GM21447 (cell line): ENCODE measurements at regions not wholly inside any gene's neighbourhood (a gene's known extent, or its start where the extent isn't known, plus 50 kb on each side); places are given as distances from the start of the nearest gene placed in this dataset.

Experiments used
- ATAC-seq: cut with Tn5 transposase; IDR thresholded peaks from one replicate; pipeline ENCODE4 v1.9.1; 2021; ENCODE audit not compliant: unreplicated experiment

DNA sequence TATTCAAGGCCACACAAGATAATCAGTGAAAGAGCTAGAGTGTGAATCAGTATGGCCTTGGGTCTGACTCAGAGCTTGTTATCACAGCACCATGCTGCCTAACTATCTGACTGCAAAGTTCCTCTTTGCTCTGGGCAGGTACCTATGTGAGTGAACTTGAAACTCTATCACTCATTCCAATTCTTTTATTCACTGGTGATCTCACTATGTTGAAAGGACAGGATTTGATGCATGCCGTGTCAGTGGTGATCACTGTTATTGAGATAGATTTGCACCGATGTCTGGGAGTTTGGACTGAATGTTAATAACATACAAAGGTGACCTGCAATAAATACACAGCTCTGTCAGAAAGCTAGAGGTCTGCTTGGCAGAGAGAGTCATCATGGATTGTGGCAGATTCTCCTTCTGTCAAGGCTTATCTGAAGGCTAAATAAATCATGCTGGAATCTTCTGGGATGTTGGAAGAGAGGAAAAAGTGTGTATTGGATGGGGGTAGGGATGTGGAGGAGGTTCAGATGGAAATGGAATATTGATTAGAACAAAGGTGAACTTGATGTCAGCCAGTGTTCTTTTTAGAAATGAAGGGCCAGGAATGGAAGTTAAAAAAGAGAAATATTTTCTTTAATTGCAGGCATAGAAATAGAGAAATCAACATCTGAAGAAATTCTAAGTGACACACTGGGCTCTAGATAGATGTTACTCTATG, 91.8 kb upstream of the TNC start:
- ATAC-seq: peak; percentile 40

DNA sequence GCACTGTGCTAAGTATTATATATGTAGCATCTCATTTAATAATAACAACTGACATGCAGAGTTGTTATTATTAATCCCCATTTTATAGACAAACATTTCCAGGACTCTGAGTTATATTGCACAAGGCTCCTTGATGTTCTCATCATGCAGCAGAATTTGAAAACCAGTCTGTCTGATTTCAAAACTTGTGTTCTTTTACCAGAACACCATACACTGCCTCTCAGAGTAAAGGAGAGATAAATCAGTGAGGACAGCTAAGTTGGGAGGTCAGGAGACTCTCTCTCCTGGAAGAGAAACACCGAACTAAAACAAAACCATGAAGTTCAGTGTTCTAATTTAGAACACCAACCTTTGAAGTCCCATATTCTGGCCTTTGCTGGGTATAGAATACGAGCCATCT, 92.7 kb upstream of the TNC start:
- ATAC-seq: no peak

DNA sequence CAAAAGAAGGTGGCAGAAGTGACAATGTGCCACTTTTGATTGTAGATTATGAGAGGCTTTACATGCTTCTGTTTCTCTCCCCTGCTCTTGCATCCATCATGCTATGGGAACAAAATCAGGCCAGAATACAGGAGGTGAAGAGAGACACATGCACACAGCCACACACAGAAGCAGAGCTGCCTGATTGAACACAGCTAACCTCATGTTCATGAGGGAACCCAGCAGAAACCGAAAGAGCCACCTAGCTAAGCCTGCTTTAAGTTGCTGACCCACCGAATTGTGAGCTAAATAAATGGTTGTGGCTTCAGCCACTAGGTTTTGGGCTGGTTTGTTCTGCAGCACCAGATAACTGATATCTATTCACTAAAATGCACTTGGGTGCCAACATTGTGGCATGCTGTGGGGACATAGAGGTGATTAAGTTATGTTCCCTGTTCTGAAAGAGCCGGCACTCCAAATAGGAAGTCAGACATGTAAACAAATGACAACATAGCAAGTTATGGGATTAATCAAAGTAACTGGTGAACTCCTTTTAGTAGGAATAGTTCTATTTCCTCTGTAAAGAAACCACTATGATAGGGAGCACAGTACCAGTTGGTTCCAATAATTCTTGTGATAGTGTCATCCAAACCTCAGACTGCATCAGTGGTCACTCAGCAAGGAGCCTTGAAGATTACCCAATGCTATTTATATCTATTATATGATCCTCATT, 93.6 kb upstream of the TNC start:
- ATAC-seq: peak; percentile 70

DNA sequence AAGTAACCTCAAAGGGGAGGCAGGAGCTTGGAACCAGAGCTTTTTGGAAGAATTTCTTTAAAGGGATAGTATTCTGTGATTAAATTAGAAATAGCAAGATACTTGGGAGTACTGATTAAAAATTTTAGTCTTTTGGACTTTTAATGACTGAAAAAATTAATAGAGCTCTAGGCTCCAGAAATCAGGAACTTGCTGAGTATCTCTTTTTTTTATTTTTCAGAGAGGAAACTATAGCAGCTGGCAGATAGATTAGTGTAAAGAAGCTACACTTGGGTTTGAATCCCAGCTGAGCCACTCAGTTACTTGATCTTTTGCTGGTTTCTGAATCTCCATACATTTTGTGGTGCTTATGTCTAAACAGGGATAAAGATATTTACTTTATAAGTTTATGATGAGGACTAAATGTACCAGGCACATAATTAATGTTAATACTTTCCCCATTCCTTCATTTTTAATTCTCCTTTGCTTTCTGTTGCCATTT, 94.2 kb upstream of the TNC start:
- ATAC-seq: no peak

DNA sequence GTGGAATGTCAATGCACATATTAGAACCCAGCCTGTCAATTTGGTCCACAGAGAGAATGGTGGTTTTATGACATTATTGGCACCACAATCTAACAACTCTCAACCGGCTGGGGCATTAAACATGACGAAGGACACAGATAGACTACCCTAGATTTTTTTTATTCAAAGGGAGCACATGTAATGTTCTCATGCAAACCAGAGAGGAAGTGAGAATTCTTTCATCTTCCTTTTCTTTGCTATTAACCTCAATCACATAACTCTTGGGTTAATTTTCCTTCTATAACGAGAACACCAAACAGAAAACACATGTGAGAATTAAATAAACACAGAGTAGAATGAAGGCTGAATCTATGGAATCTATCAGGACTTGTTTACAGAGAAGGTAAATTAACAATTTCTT, 94.9 kb upstream of the TNC start:
- ATAC-seq: no peak

DNA sequence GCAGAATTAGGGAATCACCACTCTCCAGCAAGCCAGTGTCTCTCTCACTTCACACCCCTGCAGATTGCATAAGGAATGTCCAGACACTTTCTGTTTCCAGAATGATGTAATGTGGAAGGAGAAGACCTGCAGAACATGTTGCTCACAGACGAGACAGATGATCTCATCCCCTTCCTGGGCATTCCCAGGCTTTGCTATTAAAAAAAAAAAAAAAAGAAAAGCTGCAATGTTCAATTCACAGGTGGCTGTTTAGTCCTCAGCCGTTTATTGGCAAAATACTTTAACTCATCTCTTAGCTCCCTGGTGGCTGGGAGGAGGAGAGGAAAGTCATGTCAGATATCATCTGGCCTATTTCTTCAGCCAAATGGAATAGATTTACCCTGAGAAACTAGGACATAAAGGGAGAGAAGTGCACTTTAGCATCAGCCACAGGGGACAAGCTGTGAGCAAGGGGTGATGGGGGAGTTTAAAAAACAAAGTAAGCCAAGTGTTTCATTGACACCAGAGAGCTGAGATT, 95.9 kb upstream of the TNC start:
- no peak for ATAC-seq

DNA sequence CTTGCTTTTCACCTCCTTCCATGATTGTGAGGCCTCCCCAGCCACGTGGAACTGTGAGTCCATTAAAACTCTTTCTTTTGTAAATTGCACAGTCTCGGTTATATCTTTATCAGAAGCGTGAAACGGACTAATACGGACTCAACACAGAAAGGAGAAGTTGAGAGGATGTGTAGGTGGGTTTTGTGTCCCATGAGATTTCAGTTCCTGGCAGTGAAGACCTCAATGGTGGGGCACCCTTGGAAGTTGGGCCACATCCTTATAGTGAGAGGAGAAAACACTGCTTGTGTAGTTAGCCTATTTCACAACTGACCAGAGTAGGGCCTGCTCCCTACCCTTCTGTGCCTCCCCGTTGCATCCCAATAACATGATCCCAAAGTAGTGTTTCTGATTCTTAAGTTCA, 98.9 kb upstream of the TNC start:
- ATAC-seq: no peak

DNA sequence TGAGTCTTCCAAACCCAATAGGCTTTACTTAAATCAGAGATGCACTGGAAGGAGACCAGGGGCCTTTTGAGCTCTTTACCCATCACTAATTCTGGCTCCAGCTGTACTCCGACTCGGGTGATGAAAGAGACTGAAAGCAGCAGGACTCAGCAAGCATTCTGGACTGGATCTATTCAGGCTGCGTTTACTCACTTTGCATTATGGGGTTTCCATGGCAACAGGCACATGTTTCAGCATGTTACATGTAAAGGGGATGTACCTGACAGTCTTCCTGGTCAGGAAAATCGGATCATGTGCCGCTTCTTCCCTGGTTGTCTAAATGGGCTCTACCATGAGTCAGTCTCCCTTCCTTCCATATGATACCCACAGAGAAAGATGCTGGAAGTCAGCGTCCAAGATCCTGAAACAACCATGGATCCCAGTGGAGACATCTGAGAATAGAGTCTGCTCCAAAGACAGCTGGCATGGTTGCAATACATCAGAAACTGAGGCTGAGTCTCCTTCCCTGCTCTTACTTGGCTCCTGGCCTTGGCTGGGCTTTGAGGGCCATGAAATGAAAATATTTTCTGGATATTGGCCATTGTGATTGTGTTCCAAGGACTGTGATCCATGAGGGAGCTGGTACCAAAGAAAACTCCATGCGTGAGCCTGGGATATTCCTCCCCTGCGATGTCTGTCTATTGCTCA, 102.5 kb upstream of the TNC start:
- no peak for ATAC-seq

DNA sequence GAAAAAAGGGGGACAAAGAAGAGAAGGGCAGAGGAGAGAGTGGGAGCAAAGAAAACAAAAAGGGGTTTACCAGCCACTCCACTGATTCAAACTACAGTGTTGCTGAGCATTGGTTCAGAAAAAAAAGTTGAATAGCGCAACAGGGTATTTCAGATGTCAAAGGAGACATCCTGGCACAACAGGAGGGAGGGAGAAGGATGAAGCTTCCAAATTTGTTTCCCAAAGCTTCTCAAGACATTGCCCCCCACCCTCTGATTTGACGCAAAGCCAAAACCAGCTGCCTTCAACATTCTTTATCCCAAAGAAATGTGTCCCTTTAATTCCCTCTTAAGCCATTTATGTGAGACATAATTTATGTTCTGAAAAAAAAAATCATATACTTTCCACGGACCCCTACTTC, 105.5 kb upstream of the TNC start:
- ATAC-seq: no peak

DNA sequence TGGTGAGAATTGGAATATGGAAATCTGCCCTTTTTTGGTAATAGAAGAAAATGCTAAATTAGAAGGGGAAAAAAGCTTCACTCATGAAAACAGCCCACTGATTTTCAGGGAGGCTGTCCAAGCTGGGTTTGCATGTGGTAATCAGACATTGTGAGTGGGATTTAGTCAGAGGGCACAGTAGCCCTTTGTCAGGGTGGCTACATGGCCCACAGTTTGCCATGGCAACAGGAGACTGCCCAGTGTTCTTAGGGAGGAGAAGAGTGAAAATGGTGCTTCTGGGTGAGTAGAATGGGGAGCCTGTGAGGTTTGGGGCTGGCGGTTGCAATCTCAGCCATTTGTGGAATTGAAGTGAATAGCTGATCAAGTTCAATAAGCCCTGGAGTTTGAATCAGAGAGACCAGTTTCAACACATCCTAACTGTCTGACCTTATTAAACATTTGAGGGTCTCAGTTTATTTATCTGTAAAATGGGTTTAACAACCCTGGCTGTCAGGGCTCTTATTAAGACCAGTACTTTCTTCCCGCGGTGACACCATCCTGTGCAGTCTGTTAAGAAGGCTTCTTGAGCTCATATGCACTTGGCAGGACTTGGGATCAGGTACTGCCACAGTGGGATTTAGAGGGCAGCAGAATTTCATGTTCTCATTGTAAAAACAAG, 107.6 kb upstream of the TNC start:
- ATAC-seq: no peak

DNA sequence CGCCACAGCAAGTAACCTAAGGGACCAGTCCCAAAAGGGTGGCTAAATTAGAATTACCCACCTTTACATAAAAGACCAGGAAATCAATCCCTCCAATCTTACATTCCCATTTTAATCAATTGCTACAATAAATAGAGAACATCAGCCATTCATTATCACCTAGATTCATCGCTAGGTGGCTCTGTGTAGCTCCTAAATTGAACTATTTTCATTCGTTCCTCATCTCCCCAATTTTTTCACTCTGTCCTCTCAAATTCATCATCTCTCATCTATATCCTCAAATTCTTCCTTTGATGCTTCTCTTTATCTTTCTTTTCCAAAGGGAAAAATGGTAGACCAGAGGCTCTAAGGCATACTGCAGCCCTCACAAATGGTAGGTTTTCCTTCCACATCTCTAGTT, 108.2 kb upstream of the TNC start:
- no peak for ATAC-seq

DNA sequence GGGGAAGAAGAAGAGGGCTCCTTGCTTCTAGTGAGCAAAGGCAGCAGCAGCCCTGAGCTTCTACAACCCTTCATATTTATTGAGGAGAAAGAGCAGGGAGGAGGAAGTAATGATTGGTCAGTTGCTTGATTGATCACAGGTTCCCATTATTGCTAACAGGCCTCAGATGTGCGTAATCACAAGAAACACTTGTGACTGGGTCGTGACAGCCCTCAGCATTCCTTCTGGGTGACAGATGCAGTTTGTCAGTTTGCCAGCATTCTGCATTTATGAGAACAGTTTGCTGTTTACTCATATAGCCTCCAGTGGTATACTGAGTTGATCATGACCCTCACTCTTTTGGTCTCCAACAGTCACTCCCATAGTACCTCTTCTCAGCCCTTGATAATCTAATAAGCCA, 111.5 kb upstream of the TNC start:
- no peak for ATAC-seq

DNA sequence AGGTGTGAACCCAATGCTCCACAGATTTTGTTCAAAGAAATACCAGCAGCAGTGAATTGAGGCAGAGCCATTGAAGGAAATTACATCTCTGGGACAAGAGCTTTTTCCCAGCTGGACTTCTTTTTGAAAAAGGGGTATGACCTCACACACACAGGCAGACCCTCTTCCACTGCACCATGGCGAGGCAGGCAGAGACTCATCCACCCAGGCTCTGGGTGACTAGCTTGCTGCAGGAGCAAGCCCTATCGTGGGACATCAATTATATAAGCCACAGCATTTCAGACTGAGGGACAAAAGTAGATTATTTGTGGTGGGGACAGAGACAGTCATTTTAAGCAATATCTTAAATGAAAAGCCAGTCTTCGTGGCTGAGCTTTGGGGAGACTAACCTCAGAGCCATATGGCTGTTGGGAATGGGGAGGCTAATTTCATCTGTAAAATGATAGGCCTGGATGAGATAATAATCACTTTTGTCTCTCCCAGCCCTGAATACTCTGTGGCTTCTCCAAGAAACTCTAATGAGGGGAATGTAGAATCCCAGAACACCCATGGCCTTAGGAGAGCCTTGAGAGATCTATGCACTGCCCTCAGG, 113.1 kb upstream of the TNC start:
- no peak for ATAC-seq

DNA sequence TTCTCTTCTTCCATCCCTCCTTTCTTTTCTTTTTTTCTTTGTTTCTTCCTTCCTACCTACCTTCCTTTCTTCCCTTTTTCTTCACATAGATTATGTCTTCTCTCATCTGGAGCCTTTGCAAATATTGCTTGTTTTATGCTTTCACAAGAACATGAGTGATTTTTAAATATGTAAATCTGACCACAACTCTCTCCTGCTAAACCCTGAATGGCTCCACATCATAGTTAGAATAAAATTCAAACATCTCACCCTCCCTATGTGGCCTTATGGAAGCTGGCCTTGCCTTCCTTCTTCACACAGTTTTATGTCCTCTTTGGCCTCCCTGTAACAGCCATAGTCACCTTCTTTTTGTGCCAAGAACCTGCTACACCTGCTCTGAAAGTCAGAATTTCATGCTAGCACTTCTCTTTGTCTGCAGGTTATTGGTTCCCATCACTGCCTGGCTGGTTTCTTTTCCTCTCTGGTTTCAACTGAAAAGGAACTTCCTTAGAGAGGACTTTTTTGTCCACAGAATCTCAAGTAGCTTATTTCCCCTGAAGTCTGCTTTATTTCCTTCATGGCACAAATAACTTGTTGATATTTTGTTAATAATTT, 114.3 kb upstream of the TNC start:
- no peak for ATAC-seq

DNA sequence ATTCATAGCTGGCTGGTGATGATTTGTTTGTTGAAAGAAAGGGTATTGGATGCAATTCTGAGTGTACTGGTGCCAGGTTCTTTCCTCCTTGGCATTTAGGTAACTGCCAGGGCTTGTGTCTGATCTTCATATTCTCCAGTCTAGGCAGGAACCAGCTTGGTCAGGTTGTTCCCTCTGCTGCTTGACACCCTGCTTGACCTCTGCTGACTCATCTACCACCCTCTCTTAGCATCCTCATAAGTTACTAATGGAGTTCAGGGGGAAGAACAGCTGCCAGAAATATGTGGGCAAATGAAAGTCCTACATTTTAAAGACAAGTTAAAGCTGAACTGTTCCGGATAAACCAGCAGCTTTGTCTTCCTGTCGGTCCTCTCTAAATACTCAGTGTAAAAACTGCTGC, 116.1 kb upstream of the TNC start:
- ATAC-seq: peak; percentile 84

DNA sequence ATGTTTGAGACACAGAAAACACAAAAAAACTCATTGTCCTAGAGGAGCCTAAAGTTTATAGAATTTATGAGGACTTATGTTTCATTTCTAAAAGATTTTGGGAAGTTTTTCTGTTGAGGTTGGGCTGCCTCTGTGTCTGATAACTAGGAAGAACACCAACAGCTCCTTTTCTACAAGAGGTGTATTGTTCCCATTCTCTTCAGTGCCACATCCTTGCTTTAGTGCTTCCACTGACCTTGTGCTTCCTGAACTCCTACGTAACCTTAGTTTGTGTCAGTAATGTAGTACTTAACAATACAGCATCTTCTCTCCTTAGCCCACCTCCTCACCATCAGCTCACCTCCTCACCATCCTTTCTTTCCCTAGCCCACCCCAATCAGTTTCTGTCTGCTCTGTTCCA, 117.3 kb upstream of the TNC start:
- no peak for ATAC-seq

DNA sequence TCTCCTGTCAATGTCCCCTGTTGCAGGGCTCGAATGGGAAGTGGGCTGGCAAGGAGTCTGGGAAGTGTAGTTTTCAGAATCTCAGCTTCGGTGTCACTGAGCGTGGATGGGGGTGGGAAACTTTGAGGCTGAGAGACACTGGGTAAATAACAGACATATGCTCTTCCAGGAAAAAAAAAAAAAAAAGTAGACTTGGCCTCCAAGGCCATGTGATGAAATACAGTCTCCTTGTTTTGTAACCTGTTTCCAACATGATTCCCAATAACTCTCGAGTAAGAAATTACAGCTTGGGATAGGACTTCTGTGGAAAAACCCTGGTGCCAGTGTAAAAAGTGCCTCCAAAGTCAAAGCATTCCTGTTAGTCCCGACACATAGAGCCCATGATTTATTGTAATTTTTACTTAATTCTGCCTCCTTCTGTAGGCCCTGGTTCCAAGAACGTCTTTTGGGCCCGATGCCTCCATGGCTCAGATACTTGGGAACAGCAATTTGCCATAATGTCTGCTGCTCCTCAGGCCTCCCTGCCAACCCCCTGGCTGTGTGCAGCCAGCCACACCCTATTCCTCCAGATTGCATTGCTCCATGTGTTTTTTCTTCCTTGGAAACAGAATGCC, 119.5 kb upstream of the TNC start:
- ATAC-seq: no peak

DNA sequence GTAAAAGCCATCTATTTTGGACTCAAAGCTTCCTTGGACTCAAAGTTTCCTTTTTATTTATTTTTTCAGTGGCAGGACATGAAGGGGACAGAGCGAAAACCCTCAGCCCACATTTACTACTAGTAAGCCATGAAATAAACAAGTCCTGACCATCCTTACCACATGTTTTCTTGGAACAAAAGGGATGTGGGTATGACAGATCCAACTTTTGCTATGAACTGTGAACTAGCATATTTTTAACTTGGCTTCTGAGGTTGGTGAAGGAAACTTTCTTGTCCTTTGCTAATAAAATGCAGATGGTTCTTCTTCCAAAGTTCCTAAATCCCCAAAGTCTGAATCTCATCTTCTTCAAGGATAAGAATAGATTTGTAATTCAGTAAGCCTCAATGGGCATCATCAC, 122.7 kb upstream of the TNC start:
- ATAC-seq: no peak

DNA sequence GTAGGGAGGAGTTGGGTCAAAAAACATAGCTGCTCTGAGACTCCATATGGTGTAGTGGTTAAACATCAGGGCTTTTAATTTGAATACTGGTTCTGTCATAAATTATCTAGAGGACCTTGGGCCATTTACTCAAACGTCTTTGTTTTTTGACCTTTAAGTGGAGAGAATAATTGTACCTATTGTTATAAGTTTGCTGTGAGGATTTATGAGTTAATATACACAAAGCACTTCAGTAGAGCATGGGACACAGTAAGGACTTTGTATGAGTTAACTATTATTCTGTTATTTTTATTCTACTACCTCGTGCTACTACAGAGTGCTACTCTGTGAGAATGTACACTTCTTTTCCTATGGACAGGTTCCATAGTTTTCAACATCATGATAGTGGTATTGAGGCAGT, 123.7 kb upstream of the TNC start:
- ATAC-seq: no peak

DNA sequence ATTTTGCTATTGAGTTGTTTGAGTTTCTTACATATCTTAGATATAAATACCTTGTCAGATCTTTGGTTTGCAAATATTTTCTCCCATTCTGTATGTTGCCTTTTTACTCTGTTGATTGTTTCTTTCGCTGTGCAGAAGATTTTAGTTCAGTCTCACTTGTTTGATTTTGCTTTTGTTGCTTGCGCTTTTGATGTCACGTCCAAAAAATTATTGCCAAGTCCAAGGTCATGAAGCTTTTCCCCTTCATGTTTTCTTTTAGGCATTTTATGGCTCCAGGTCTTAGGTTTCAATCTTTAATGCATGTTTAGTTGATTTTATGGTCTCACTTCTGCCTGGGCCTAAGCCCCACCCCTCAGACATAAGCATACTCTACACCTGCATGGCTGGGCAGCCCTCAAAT, 131.5 kb upstream of the TNC start:
- no peak for ATAC-seq
